ENCODE measurements at regions not wholly inside any gene's neighbourhood (a gene's known extent, or its start where the extent isn't known, plus 50 kb on each side); places are given as distances from the start of the nearest gene placed in this dataset.

GRCh38 chr13:47215736-47216135 lies 318.9 kb upstream of the HTR2A start:
- DNase-seq, result no peak
- Histone ChIP-seq H3K4me1 (no peaks in the 10 kb centered on the region), H3K27ac (no peak overlapping the region), H3K27me3 (no peaks in the 10 kb centered on the region), H3K4me3 (no peak overlapping the region), H3K9me3 (no peaks in the 10 kb centered on the region), H3K36me3 (no peaks in the 10 kb centered on the region)
- no peak for TF ChIP-seq POLR2A (IDR thresholded peaks at IDR 0.05)
- intact Hi-C loops (cut with DNase I; ENCODE audit: low total_unique reads), result no loop called here

- TF ChIP-seq CTCF (IDR thresholded peaks at IDR 0.05) (no peak), POLR2A (IDR thresholded peaks at IDR 0.05) (no peak)
- DNase-seq, result no peak
- Histone ChIP-seq H3K36me3 (no peaks in the 10 kb centered on the region), H3K4me1 (no peaks in the 10 kb centered on the region), H3K27me3 (no peaks in the 10 kb centered on the region), H3K4me3 (no peak overlapping the region), H3K9me3 (no peaks in the 10 kb centered on the region), H3K27ac (no peak overlapping the region)
- intact Hi-C loops (cut with DNase I; ENCODE audit: low total_unique reads), result no loop called here
Observed at GRCh38 chr13:47213047-47213446, 316.2 kb upstream of the HTR2A start.

DNA sequence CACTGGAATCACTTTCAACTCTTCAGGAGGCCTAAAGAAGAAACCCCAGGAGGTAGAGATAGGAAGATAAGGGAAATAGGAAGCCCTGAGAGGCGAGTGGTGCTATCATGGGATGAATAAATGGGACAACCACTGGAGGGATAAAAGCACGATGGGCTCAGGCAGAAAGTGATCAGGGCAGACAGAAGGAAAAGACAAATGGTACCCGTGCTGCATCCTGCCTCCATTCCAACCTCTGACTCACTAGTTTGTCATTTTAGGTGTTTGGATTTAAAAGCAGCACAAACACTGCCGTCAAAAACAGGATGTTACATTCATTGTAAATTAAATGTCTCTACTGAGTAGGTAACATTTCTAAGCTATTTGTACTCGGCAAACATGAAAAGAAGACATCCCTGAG lies 314.3 kb upstream of the HTR2A start:
- no peaks in the 10 kb centered on the region for H3K4me1 ChIP-seq

DNA sequence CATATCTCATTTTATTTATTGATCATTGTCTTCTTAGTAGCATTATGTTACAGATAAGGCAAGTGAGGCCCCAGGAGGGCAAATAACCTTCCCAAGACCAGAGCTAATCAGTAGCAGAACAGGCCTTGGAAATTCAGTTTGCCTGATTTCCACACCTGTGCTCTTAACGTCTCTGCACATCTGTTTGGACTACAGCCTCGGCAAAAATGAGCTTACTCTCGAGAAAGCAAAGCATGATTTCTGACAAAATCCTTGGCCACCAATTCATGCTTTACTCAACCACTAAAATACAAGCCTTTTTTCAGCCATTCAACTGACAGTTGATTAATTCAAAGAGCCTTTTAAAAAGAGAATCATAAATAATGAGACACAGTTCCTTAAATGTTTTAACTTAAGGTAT lies 309.3 kb upstream of the HTR2A start:
- H3K9me3 ChIP-seq, result no peaks in the 10 kb centered on the region
- no peaks in the 10 kb centered on the region for H3K27me3 ChIP-seq
- no peak overlapping the region for H3K4me3 ChIP-seq
- H3K36me3 ChIP-seq, result no peaks in the 10 kb centered on the region
- no peaks in the 10 kb centered on the region for H3K4me1 ChIP-seq
- H3K27ac ChIP-seq, result no peak overlapping the region
- intact Hi-C loops (cut with DNase I; ENCODE audit: low total_unique reads), result no loop called here
- TF ChIP-seq CTCF (IDR thresholded peaks at IDR 0.05) (no peak), POLR2A (IDR thresholded peaks at IDR 0.05) (no peak)
- DNase-seq, result no peak

More for the DNA sequence above, 314.3 kb upstream of the HTR2A start:
- TF ChIP-seq CTCF (IDR thresholded peaks at IDR 0.05) (no peak), POLR2A (IDR thresholded peaks at IDR 0.05) (no peak)
- Histone ChIP-seq H3K27ac (no peak overlapping the region), H3K36me3 (no peaks in the 10 kb centered on the region), H3K4me3 (no peak overlapping the region), H3K9me3 (no peaks in the 10 kb centered on the region), H3K27me3 (no peaks in the 10 kb centered on the region)
- no peak for DNase-seq
- intact Hi-C loops (cut with DNase I; ENCODE audit: low total_unique reads), result no loop called here

GRCh38 chr13:47190696-47191305 lies 293.9 kb upstream of the HTR2A start:
- intact Hi-C loops (cut with DNase I; ENCODE audit: low total_unique reads), result no loop called here
- Histone ChIP-seq H3K4me3 (no peak overlapping the region), H3K27ac (no peak overlapping the region), H3K4me1 (no peaks in the 10 kb centered on the region), H3K9me3 (no peaks in the 10 kb centered on the region), H3K36me3 (no peaks in the 10 kb centered on the region), H3K27me3 (no peaks in the 10 kb centered on the region)
- no peak for DNase-seq
- no peak for TF ChIP-seq POLR2A (IDR thresholded peaks at IDR 0.05)
- TF ChIP-seq CTCF (IDR thresholded peaks at IDR 0.05), result no peak

GRCh38 chr13:47188802-47189201 lies 291.9 kb upstream of the HTR2A start:
- no peaks in the 10 kb centered on the region for H3K36me3 ChIP-seq
- H3K4me3 ChIP-seq, result no peak overlapping the region
- no peak for DNase-seq
- intact Hi-C loops (cut with DNase I; ENCODE audit: low total_unique reads), result no loop called here
- no peaks in the 10 kb centered on the region for H3K9me3 ChIP-seq
- H3K27ac ChIP-seq, result no peak overlapping the region
- H3K27me3 ChIP-seq, result no peaks in the 10 kb centered on the region
- no peak for TF ChIP-seq CTCF (IDR thresholded peaks at IDR 0.05)
- TF ChIP-seq POLR2A (IDR thresholded peaks at IDR 0.05), result no peak
- no peaks in the 10 kb centered on the region for H3K4me1 ChIP-seq
